ENCODE measurements at regions not wholly inside any gene's neighbourhood (a gene's known extent, or its start where the extent isn't known, plus 50 kb on each side); places are given as distances from the start of the nearest gene placed in this dataset.

DNA sequence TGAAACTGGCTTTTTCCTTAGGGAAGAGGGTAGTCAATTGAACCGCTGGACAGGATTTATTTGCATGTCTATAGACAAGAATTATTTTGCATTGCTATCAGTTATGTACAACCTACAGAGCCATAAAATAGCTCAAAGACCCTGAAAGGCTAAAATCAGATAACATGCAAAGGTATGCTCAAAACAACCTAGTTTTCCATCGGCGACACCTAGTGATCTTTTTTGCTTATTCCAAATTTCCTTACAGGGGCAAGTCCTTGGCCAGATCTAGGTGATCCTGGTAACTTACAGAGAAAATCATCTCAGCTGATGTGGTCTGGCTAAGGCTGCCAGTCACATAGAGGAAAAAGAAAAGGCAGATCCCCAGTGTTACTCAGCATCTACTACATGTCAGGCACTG lies 141.2 kb upstream of the RPL38 start:
- no peaks in the 10 kb centered on the region for H3K36me3 ChIP-seq (ENCODE audit: insufficient read depth, low read length)

DNA sequence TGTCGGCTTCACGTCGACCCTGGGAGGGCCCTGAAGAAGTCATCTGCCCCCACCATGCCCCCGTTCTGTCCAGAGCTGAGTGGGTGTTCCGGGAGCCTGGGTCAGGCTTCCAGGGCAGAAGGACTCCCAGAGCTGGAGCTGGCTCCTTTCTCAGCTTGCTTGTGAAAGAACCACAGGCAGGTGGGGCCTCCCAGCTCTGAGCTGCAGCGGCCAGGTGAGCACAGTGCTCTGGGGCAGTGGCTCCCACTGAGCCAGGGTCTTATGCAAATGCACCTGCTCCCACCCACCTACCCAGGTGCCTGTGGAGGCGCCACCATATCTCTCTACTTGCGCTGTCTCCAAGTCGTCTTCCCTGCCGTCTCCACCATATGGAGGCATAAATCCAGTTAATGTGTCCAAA lies 140.0 kb upstream of the RPL38 start:
- ATAC-seq (ENCODE audit: poor library complexity) = no peak
- Mint-ChIP-seq H3K27ac (no peak overlapping the region), H3K27me3 (peaks cover 44% of the 10 kb centered on the region), H3K4me1 (ENCODE audit: low read depth) (no peaks in the 10 kb centered on the region), H3K36me3 (ENCODE audit: low read depth) (no peaks in the 10 kb centered on the region), H3K4me3 (no peak overlapping the region), H3K9me3 (no peaks in the 10 kb centered on the region)
- ChIA-PET CTCF (no interaction called here), POLR2A (no interaction called here)
- H3K27ac ChIP-seq (ENCODE audit: low read depth in 1 of 2, low read length in 2 of 2) = no peak overlapping the region
- intact Hi-C loops (cut with DNase I, micrococcal nuclease) = no loop called here
- no peak overlapping the region for H3K4me3 ChIP-seq (ENCODE audit: low read length)
- TF ChIP-seq, protein P1, sequence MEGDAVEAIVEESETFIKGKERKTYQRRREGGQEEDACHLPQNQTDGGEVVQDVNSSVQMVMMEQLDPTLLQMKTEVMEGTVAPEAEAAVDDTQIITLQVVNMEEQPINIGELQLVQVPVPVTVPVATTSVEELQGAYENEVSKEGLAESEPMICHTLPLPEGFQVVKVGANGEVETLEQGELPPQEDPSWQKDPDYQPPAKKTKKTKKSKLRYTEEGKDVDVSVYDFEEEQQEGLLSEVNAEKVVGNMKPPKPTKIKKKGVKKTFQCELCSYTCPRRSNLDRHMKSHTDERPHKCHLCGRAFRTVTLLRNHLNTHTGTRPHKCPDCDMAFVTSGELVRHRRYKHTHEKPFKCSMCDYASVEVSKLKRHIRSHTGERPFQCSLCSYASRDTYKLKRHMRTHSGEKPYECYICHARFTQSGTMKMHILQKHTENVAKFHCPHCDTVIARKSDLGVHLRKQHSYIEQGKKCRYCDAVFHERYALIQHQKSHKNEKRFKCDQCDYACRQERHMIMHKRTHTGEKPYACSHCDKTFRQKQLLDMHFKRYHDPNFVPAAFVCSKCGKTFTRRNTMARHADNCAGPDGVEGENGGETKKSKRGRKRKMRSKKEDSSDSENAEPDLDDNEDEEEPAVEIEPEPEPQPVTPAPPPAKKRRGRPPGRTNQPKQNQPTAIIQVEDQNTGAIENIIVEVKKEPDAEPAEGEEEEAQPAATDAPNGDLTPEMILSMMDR (IDR thresholded peaks at IDR 0.05) = no peak
- H3K27me3 ChIP-seq (ENCODE audit: control insufficient read depth in 1 of 2, insufficient read depth in 2 of 2, low read length in 2 of 2) = peaks cover 0 to 4% of the 10 kb centered on the region in 2 experiments
- H3K9me3 ChIP-seq (ENCODE audit: control insufficient read depth in 1 of 2, insufficient read depth in 1 of 2, low read length in 2 of 2) = peaks cover 0 to 4% of the 10 kb centered on the region in 2 experiments
- H3K4me1 ChIP-seq (ENCODE audit: insufficient read depth, low read length) = no peaks in the 10 kb centered on the region
- no peaks in the 10 kb centered on the region for H3K36me3 ChIP-seq (ENCODE audit: insufficient read depth, low read length)
- DNase-seq = no peak

More for the DNA sequence above, 141.2 kb upstream of the RPL38 start:
- POLR2A ChIA-PET = no interaction called here
- no peaks in the 10 kb centered on the region for H3K36me3 Mint-ChIP-seq (ENCODE audit: low read depth)
- DNase-seq = no peak
- Histone ChIP-seq H3K27ac (ENCODE audit: low read depth in 1 of 2, low read length in 2 of 2) (no peak overlapping the region), H3K9me3 (ENCODE audit: control insufficient read depth in 1 of 2, insufficient read depth in 1 of 2, low read length in 2 of 2) (no peaks in the 10 kb centered on the region), H3K4me3 (ENCODE audit: low read length) (no peak overlapping the region), H3K27me3 (ENCODE audit: control insufficient read depth in 1 of 2, insufficient read depth in 2 of 2, low read length in 2 of 2) (peaks cover 0 to 4% of the 10 kb centered on the region in 2 experiments), H3K4me1 (ENCODE audit: insufficient read depth, low read length) (no peaks in the 10 kb centered on the region)
- CTCF ChIA-PET = no interaction called here
- TF ChIP-seq, protein P1 (IDR thresholded peaks at IDR 0.05) = no peak
- intact Hi-C loops (cut with DNase I, micrococcal nuclease) = no loop called here
- ATAC-seq (ENCODE audit: poor library complexity) = no peak
- H3K4me3 Mint-ChIP-seq = no peak overlapping the region
- H3K9me3 Mint-ChIP-seq = no peaks in the 10 kb centered on the region
- H3K27ac Mint-ChIP-seq = no peak overlapping the region
- no peaks in the 10 kb centered on the region for H3K4me1 Mint-ChIP-seq (ENCODE audit: low read depth)
- peaks cover 46% of the 10 kb centered on the region for H3K27me3 Mint-ChIP-seq

DNA sequence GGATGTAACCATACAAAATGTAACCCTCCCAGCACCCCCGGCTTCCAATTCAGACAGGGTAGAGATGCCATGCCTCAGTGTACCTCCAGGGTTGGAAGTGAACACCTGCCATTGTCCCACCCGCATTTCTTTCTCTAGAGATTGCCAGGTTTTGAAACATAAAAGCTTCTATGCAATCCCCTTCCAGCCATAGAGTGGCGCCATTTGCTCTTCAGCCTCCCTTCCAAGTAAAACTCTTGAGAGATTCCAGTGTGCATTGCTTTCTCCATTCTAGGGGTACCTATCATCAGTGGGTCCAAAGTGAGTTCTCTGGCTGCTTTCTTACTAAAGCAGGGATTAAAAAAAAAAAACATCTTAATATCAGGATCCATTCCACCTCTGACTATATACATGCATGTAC lies 133.1 kb upstream of the RPL38 start:
- H3K27ac ChIP-seq (ENCODE audit: low read depth in 1 of 2, low read length in 2 of 2) = no peak overlapping the region
- H3K9me3 ChIP-seq (ENCODE audit: control insufficient read depth in 1 of 2, insufficient read depth in 1 of 2, low read length in 2 of 2) = peaks cover 0 to 4% of the 10 kb centered on the region in 2 experiments
- intact Hi-C loops (cut with DNase I, micrococcal nuclease) = no loop called here
- no peaks in the 10 kb centered on the region for H3K36me3 ChIP-seq (ENCODE audit: insufficient read depth, low read length)
- DNase-seq (no peak), ATAC-seq (ENCODE audit: poor library complexity) (no peak)
- Mint-ChIP-seq H3K4me1 (ENCODE audit: low read depth) (no peaks in the 10 kb centered on the region), H3K27ac (no peak overlapping the region), H3K4me3 (no peak overlapping the region), H3K27me3 (peaks cover 14% of the 10 kb centered on the region), H3K9me3 (peaks cover 3% of the 10 kb centered on the region), H3K36me3 (ENCODE audit: low read depth) (no peaks in the 10 kb centered on the region)
- ChIA-PET POLR2A (no interaction called here), CTCF (no interaction called here)
- peaks cover 0 to 6% of the 10 kb centered on the region in 2 experiments for H3K27me3 ChIP-seq (ENCODE audit: control insufficient read depth in 1 of 2, insufficient read depth in 2 of 2, low read length in 2 of 2)
- TF ChIP-seq, protein P1 (IDR thresholded peaks at IDR 0.05) = no peak
- H3K4me1 ChIP-seq (ENCODE audit: insufficient read depth, low read length) = no peaks in the 10 kb centered on the region
- no peak overlapping the region for H3K4me3 ChIP-seq (ENCODE audit: low read length)

Data from CD4-positive, alpha-beta T cell (primary cell).